ENCODE measurements at regions not wholly inside any gene's neighbourhood (a gene's known extent, or its start where the extent isn't known, plus 50 kb on each side); places are given as distances from the start of the nearest gene placed in this dataset.
"Not testable (repeated sequence)": the region's sequence is repeated elsewhere in the genome, so short reads cannot be mapped to it uniquely, and the experiment has no call there.

- DNase-seq (ENCODE audit: low read depth), result no peak
Observed at GRCh38 chr15:72865486-72865885, 81.9 kb upstream of the ADPGK start.

GRCh38 chr15:72864681-72865080 is 81.1 kb upstream of the ADPGK start:
- no peak for DNase-seq (ENCODE audit: low read depth)

GRCh38 chr15:72861354-72861910 is 77.9 kb upstream of the ADPGK start:
- DNase-seq (ENCODE audit: low read depth), result no peak

- no peak for DNase-seq (ENCODE audit: low read depth)
Observed at GRCh38 chr15:72859757-72860145, 76.2 kb upstream of the ADPGK start.

GRCh38 chr15:72859017-72859756 is 75.6 kb upstream of the ADPGK start:
- DNase-seq (ENCODE audit: low read depth), result no peak

- DNase-seq (ENCODE audit: low read depth), result no peak
Observed at GRCh38 chr15:72858205-72858604, 74.6 kb upstream of the ADPGK start.

GRCh38 chr15:72857331-72858063 is 73.9 kb upstream of the ADPGK start:
- DNase-seq (ENCODE audit: low read depth), result no peak

- DNase-seq (ENCODE audit: low read depth), result no peak
Observed at GRCh38 chr15:72856549-72857040, 73.0 kb upstream of the ADPGK start.

GRCh38 chr15:72855791-72856190 is 72.2 kb upstream of the ADPGK start:
- DNase-seq (ENCODE audit: low read depth), result no peak

- DNase-seq (ENCODE audit: low read depth), result no peak
Observed at GRCh38 chr15:72852273-72852672, 68.7 kb upstream of the ADPGK start.

- DNase-seq (ENCODE audit: low read depth), result no peak
Observed at GRCh38 chr15:72851586-72851985, 68.0 kb upstream of the ADPGK start.

GRCh38 chr15:72850833-72851232 is 67.3 kb upstream of the ADPGK start:
- no peak for DNase-seq (ENCODE audit: low read depth)

- DNase-seq (ENCODE audit: low read depth), result no peak
Observed at GRCh38 chr15:72847806-72848205, 64.2 kb upstream of the ADPGK start.

GRCh38 chr15:72847033-72847432 is 63.5 kb upstream of the ADPGK start:
- no peak for DNase-seq (ENCODE audit: low read depth)

- no peak for DNase-seq (ENCODE audit: low read depth)
Observed at GRCh38 chr15:72845981-72846383, 62.4 kb upstream of the ADPGK start.

GRCh38 chr15:72844067-72844466 is 60.5 kb upstream of the ADPGK start:
- DNase-seq (ENCODE audit: low read depth), result no peak

GRCh38 chr15:72843340-72843739 is 59.8 kb upstream of the ADPGK start:
- DNase-seq (ENCODE audit: low read depth), result not testable (repeated sequence)

GRCh38 chr15:72840114-72840513 is 56.6 kb upstream of the ADPGK start:
- DNase-seq (ENCODE audit: low read depth), result no peak

- DNase-seq (ENCODE audit: low read depth), result peak; percentile 73
Observed at GRCh38 chr15:72838311-72838731, 54.8 kb upstream of the ADPGK start.

- DNase-seq (ENCODE audit: low read depth), result no peak
Observed at GRCh38 chr15:72836676-72837330, 53.2 kb upstream of the ADPGK start.

GRCh38 chr15:72835294-72835890 is 51.8 kb upstream of the ADPGK start:
- DNase-seq (ENCODE audit: low read depth), result no peak

GRCh38 chr15:72833561-72833960 is 50.0 kb upstream of the ADPGK start:
- no peak for DNase-seq (ENCODE audit: low read depth)
